ENCODE measurements at regions not wholly inside any gene's neighbourhood (a gene's known extent, or its start where the extent isn't known, plus 50 kb on each side); places are given as distances from the start of the nearest gene placed in this dataset.
"Not testable (repeated sequence)": the region's sequence is repeated elsewhere in the genome, so short reads cannot be mapped to it uniquely, and the experiment has no call there.

DNA sequence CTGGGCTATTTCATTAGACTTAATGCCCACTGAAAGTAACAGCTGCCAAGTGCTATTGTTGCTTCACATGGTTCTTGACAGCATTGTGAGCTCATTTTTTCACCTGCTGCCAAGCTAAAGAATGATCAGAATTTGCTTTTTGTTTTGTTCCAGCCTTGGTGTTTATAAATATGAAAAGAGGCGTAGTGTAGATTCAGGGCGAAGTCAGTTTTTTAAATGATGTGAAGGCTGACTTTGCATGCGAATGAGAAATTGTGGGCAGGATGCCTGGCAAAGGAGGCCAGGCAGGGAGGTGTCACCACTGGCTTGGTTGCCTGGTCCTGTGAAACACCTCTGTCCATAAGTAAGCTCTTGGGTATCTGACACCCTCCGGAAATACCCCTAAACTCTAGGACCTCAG is 93.3 kb upstream of the NAP1L1 start:
- no peak for DNase-seq (ENCODE audit: low spot score)

DNA sequence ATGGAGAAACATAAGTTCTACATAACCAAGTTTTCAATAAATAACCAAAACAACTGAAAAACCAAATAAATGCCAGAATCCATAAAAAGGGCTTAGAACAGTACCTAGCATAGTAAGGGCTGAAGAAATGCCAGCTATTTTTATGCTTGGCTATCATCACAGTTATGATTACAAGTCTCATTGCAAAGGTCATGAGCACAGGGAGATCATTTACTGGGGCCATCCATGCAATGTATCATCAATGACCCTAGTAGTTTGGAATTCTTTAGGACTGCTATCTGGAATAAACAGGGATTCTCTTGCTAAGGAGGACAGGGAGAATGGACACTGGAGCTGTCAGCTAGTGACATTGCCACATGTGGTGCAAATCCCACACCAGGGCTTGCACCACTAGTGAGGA is 92.5 kb upstream of the NAP1L1 start:
- DNase-seq (ENCODE audit: low spot score), result no peak

DNA sequence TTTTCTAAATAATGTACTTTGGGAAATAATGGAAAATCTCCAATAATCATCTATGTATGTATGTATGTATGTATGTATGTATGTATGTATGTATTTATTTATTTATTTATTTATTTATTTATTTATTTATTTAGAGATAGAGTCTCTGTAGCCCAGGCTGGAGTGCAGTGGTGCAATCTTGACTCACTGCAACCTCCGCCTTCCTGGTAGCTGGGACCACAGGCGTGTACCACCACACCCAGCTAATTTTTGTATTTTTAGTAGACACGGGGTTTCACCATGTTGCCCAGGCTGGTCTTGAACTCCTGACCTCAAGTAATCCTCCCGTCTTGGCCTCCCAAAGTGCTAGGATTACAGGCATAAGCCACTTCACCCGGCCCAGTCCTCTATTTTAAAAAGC is 91.5 kb upstream of the NAP1L1 start:
- not testable (repeated sequence) for DNase-seq (ENCODE audit: low spot score)

DNA sequence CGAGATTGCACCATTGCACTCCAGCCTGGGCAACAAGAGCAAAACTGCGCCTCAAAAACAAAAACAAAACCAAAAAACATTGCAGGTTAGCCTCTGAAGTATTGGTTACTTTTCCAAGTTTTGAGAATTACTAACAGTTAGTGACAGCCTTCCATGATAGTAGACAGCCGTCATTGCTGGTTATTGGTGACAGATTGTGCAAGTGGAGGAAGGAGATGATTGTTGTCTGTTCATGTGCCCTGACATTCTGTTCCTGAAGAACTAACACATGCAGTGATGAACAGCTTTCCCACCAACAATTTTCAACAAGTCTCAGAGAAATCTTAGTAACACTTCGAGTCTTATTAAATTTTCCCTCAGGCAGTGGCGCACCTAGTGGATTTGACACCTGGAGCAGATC is 89.3 kb upstream of the NAP1L1 start:
- no peak for DNase-seq (ENCODE audit: low spot score)

DNA sequence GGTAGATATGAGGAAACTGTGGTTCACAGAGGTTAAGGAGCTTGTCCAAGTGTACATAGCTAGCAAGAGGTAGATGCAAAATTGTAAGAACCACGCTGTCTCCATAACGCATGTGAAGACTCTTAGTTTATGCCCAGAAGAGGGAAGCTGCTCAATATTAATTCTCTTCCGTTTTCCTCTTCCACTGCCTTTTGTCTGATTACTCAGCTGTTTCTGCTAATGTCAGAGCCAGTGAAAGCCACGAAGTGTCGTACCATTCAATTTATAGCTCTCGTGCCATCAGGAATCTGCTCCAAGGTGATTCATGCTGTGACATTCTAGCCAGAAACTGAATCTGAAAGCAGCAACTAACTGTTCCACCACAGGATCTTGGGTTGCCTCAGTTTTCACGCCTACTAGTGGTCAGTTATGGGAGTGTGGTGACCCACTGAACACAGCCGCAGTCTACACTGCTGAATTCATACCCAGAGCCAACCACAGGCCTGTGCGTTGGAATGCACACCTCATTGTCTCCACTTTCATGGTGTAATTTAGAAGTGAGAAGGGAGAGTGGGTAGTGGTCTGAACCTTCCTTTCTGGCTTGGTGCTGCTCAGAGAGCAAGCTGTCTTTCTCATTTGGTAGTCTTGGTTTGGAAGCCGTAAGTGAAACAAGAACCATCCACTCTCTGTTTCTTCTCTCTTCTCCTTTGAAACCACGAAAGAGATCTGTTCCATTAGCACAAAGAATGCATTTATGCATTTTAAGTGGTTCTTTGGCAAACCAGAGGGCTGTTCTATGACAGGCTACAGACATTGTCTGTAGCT is 74.2 kb upstream of the NAP1L1 start:
- DNase-seq (ENCODE audit: low spot score), result peak; percentile 39

DNA sequence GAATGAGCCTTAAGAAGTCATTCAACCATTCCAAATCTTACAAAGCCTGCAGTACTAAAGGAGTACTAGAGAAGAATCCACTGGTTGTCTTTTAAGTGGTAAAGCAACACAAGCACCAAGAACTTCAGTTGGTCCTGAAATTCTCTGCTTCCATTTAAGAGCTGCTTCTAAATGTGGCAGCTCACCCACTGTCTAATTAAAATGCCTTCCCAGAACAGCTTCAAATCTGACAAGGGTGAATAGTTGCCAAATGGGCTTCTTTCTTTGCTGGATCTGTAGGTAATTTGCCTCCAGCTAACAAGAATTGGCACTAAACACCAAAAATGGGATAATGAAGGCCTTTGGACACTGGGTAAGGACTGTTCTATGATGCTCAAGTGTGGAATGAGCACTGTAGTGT is 72.2 kb upstream of the NAP1L1 start:
- no peak for DNase-seq (ENCODE audit: low spot score)

DNA sequence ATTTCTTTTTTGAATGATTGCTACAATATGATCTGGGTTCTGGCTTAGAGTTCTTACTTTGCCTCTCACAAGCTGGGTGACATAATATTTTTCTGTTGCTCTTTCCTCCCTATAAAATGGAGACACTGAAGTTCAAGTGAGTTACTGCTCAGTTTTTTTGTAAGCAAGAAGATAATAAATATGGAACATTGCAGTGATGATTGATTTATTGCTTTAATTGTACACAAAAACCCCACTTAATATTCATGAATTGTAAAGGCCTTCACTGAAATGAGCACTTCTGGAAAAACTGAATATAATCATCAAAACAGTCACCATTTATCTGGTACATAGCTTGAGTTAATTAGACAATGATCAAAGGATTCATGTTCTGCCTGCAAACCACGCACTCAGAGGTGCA is 71.8 kb upstream of the NAP1L1 start:
- DNase-seq (ENCODE audit: low spot score), result no peak

DNA sequence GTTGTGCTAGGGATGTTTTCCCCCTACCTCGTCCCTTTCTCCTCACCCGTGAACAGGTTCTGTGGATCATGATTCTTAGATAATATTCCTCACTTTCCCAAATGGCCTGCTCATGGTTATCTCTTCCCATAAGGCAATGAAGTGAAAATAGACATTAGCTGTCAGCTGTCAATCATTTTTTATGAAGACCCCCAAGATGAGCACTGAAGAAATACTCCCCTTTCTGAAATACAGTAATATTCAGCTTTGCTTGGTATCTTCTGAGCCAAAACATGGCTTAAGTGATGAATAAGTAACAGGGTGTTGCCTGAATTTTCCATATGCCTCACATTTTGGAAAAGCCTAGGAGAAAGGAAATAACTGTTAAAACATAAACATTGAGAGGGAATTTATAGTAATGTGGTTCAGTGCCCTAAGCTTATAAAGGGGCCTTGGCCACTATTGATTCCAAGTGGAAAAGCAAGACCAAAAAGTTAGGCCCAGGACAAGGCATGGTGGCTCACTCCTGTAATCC is 70.7 kb upstream of the NAP1L1 start:
- no peak for DNase-seq (ENCODE audit: low spot score)

DNA sequence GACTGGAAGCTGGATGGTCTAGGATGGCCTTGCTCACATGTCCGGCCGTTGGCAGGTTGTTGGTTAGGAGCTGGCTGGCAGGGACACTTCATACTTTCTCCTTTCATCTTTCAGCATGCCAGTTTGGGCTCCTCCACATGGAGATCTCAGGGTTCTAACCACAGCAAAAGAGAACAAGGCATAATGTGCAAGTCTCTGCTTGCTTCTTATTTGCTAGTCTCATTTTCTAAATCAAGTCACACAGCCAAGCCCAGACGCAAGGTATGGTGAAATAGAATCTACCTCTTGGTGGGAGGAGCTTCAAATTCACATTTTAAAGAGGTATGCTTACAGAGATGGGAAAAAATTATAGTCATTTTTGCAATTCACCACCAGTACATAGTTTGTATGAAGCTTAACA is 69.1 kb upstream of the NAP1L1 start:
- DNase-seq (ENCODE audit: low spot score), result no peak

DNA sequence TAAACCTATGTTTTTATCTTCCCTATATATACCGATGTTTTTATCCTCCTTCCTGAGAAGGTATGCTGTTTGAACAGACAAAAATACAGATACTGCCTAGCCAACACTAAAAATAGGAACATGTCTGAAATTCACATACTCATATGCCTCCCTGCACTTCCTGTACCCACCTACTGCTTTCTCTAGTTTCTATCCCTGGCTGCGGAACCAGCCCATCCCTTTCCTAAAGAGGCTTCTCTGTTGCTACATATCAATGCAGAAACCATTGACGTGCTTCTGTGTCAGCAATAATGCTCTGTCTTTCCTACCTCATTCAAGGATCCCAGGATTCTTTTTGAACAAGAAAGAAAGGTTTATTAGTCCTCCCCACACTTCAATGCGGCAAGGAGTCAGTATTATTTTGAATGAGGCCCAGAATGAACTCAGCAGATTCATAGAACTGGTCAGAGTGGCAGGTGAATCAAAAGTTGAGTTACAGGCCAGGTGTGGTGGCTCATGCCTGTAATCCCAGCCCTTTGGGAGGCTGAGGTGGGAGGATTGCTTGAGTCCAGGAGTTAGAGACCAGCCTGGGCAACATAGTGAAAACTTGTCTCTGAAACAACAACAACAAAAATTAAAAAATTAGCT is 67.8 kb upstream of the NAP1L1 start:
- no peak for DNase-seq (ENCODE audit: low spot score)

DNA sequence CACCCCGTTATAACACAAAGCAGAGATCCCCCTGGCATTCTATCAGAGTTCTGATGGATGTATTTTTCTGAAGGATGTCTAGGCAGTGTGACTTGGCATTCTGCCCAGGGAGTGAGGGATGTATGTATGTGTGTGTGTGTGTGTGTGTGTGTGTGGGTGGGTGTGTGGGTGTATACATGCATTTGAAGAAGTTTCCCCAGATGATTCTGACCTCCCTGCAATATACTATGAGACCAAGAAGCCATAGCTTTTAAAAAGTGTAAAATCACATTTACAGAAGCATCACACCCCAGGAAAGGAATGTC is 59.7 kb upstream of the NAP1L1 start:
- DNase-seq (ENCODE audit: low spot score), result no peak

DNA sequence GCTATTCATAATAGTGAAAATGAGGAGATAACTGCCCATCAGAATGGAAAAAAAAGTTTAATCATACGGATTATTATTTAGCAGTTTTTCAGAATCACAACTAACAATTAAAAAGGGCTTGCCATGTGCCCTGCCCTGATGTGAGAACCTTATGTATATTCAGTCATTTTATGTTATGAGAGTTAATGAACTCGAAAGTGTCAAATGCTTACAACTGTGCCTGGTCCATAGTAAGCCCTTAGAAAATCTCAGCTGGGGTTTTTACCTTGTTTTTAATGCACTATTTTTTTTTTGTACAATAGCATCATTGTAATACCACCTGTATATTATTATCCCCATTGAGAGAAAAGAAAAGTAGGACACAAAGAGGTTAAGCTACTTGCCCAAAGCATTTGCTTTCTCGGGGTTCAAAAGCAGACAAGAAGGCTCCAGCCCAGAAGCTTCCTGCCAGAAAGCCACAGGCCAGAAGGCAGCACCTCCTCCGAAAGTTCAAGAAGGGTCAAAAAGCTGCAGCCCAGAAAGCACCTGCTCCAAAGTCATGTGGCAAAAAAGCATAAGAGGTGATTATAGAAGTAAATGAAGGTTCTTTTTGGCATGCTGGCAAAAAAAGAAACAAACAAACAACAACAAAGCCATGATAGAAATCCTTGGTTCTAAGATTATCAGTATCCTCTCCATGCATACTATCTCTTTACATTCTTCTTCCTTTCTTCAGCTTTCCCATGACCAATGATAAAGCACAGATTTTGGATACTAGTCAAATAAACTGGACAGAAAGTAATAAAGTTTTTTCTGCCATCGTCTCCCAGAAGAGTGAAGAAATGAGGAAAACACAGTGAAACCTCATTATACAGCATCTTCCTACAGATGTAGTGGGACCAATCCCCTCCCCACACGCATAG is 59.1 kb upstream of the NAP1L1 start:
- DNase-seq (ENCODE audit: low spot score), result no peak

DNA sequence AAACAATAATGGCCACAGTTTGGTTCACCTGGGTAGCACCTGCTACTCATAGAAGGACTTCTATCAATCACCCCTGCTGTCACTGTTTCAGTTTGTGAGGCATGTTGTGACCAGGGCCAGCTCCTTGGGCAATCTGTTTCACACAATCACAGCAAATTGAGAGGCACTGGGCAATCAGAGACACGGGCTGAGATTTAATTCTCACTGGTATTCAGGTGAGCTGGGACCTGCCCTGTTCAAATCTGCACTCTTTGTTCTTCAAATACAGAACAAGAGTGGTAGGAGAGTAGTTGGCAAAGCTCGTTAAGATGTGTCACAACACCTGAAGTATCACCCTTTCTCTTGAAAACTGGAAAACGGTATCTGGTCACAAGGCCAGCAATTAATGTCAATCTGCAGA is 57.8 kb upstream of the NAP1L1 start:
- no peak for DNase-seq (ENCODE audit: low spot score)

DNA sequence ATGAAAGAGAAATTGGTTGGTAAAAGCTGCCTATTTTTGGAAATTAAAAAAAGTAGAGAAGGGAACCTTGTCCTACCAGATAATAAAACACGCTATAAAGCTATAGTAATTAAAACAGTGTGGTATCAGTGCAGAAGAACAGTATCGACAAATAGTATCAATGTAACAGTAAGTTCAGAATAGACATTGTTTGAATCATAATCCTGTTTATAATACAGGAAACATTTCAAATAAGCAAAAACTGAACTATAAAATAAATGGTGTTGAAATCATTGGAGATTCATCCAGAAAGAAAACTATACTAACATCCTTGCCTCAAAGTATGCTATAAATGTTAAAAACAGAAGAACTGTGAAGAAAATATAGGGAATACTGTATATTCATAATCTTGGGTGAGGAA is 54.2 kb upstream of the NAP1L1 start:
- DNase-seq (ENCODE audit: low spot score), result no peak

DNA sequence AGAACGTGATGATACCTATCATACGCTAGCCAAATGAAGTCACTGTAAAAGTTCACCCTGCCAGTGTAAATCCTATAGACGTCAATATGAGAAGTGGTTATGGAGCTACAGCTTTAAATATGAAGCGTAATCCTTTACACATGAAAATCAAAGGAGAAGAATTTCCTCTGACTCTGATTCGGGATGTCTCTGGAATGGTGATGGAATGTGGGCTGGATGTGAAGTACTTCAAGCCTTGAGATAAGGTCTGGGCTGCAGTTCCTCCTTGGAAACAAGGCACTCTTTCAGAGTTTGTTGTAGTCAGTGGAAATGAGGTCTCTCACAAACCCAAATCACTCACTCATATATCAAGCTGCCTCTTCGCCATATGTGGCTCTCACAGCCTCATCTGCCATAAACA is 53.1 kb upstream of the NAP1L1 start:
- DNase-seq (ENCODE audit: low spot score), result no peak

DNA sequence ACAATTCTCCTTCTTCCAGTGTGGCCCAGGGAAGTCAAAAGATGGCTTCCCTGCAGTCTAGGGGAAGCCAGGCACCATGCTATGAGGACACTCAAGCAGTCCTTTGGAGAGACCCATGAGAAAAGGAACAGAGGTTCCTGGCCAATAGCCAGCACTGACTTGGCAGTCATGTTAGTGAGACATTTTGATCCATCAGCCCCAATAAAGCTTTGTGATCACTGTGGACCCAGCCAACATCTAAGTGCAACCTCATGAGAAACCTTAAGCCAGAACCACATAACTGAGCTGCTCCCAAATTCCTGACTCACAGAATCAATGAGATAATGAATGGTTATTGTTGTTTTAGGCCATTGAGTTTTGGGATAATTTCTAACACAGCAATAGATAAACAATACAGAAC is 51.0 kb upstream of the NAP1L1 start:
- no peak for DNase-seq (ENCODE audit: low spot score)
